MM.1S (cell line): ENCODE measurements at regions not wholly inside any gene's neighbourhood (a gene's known extent, or its start where the extent isn't known, plus 50 kb on each side); places are given as distances from the start of the nearest gene placed in this dataset.

Source experiments
- DNase-seq: peaks from one replicate; pipeline ENCODE4 v3.0.0-alpha.2; 2015
- H2AFZ ChIP-seq: fragments of 300-600 bp; sonication (generic); 2 replicates; pipeline ENCODE4 v1.6.0; 2016; ENCODE audit warnings: antibody characterized with exemption, low read length
- H3F3A ChIP-seq: fragments of 300-600 bp; sonication (generic); 2 replicates; pipeline ENCODE4 v1.6.1; 2016; ENCODE audit warnings: mild to moderate bottlenecking, antibody characterized with exemption, low read length, moderate library complexity, mixed read lengths; ENCODE audit not compliant: insufficient read depth
- H3K27ac ChIP-seq: fragments of 300-600 bp; sonication (generic); 2 replicates; pipeline ENCODE4 v1.5.1; 2016; ENCODE audit warnings: mild to moderate bottlenecking, low read length
- H3K27me3 ChIP-seq: fragments of 300-600 bp; sonication (generic); replicated peaks from 2 replicates; pipeline ENCODE4 v1.6.0; 2016; ENCODE audit warnings: low read length; ENCODE audit not compliant: insufficient read depth
- H3K36me3 ChIP-seq: fragments of 300-600 bp; sonication (generic); replicated peaks from 2 replicates; pipeline ENCODE4 v1.6.1; 2016; ENCODE audit warnings: mild to moderate bottlenecking, low read length, mixed read lengths; ENCODE audit not compliant: insufficient read depth
- H3K4me1 ChIP-seq: fragments of 300-600 bp; sonication (generic); 2 replicates; pipeline ENCODE4 v1.6.1; 2016; ENCODE audit warnings: low read length, mixed read lengths
- H3K4me2 ChIP-seq: fragments of 300-600 bp; sonication (generic); 2 replicates; pipeline ENCODE4 v1.6.0; 2016; ENCODE audit warnings: low read depth, low read length
- H3K4me3 ChIP-seq: fragments of 300-600 bp; sonication (generic); 2 replicates; pipeline ENCODE4 v1.5.1; 2016; ENCODE audit warnings: low read length, mixed read lengths
- H3K79me2 ChIP-seq: fragments of 300-600 bp; sonication (generic); 2 replicates; pipeline ENCODE4 v1.6.1; 2016; ENCODE audit warnings: mixed run types, low read length, mixed read lengths
- H3K9ac ChIP-seq: fragments of 300-600 bp; sonication (generic); 2 replicates; pipeline ENCODE4 v1.6.1; 2016; ENCODE audit warnings: low read length, mixed read lengths
- H3K9me2 ChIP-seq: fragments of 300-600 bp; sonication (generic); replicated peaks from 2 replicates; pipeline ENCODE4 v1.6.1; 2016; ENCODE audit warnings: mild to moderate bottlenecking, low read length, mixed read lengths; ENCODE audit not compliant: insufficient read depth
- H3K9me3 ChIP-seq: fragments of 300-600 bp; sonication (generic); replicated peaks from 2 replicates; pipeline ENCODE4 v1.6.1; 2016; ENCODE audit warnings: mild to moderate bottlenecking, low read length, mixed read lengths; ENCODE audit not compliant: insufficient read depth
- H4K20me1 ChIP-seq: fragments of 300-600 bp; sonication (generic); 2 replicates; pipeline ENCODE4 v1.6.1; 2016; ENCODE audit warnings: mild to moderate bottlenecking, low read length, moderate library complexity, mixed read lengths; ENCODE audit not compliant: insufficient read depth
- EZH2 ChIP-seq: fragments of 300-600 bp; sonication (generic); optimal IDR thresholded peaks from 2 replicates; pipeline ENCODE3; 2017; ENCODE audit warnings: low read depth, mild to moderate bottlenecking, antibody characterized with exemption, low read length, mixed read lengths
- EZH2phosphoT487 ChIP-seq: fragments of 300-600 bp; sonication (generic); IDR thresholded peaks from 2 replicates; pipeline ENCODE4 v1.6.1; 2018; ENCODE audit warnings: antibody characterized with exemption, low read length
- TF ChIP-seq, protein P1 (sequence below): fragments of 300-600 bp; sonication (generic); IDR thresholded peaks from 2 replicates; pipeline ENCODE4 v1.5.1; 2016; ENCODE audit warnings: antibody characterized with exemption, low read length, mixed read lengths

DNA sequence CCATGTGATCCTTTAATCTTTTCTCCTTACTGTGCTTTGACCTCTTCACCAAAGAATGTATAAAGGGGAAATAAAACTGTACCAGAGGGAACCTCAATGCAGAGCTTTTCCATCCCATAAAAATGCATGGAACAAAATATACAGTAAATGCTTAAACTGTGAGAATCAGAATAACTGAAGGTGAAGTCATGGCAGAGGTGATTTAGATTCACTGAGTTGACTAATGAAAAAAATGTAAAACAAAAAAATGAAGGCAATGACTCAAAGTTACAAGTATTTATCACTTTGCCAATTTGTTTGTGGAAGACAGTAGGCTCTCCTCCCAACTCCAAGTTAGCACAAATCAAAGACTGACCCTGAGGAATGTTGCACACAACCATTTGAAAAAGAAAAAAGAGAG is 1331.6 kb upstream of the SORCS1 start:
- H3K9me3 ChIP-seq = no peaks in the 10 kb centered on the region
- H3K9me2 ChIP-seq = no peaks in the 10 kb centered on the region
- no peak overlapping the region for H3K4me3 ChIP-seq
- H4K20me1 ChIP-seq = no peaks in the 10 kb centered on the region
- H3K36me3 ChIP-seq = no peaks in the 10 kb centered on the region
- no peaks in the 10 kb centered on the region for H3K27me3 ChIP-seq
- H3K4me1 ChIP-seq = no peaks in the 10 kb centered on the region
- H3K79me2 ChIP-seq = no peaks in the 10 kb centered on the region
- H2AFZ ChIP-seq = no peak overlapping the region
- H3K27ac ChIP-seq = no peak overlapping the region
- H3F3A ChIP-seq = no peaks in the 10 kb centered on the region
- H3K4me2 ChIP-seq = no peak overlapping the region
- no peak for TF ChIP-seq EZH2
- no peak overlapping the region for H3K9ac ChIP-seq
- DNase-seq = no peak

DNA sequence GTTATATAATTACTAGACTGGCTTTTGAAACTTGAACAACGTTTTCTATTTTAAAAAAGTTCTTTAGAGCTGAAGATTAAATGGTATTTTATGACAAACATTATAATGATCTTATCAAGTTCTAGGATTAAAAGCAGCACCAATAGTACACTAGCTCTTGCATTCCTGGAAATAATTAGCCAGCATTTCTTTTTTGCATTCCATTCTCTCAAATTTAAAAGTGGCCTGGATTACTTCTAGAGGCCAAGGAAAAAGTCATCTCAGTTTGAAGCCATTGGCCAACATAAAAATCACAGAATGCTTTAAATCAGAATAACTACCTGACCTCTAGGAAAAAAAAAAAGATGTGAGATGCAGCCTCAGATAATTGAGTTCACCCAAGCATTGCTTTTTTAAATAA is 1326.4 kb upstream of the SORCS1 start:
- no peak for DNase-seq
- no peaks in the 10 kb centered on the region for H3K79me2 ChIP-seq
- H3K9me3 ChIP-seq = no peaks in the 10 kb centered on the region
- H3K9me2 ChIP-seq = no peaks in the 10 kb centered on the region
- H3K4me3 ChIP-seq = no peak overlapping the region
- H3K27ac ChIP-seq = no peak overlapping the region
- H3F3A ChIP-seq = no peaks in the 10 kb centered on the region
- no peak overlapping the region for H2AFZ ChIP-seq
- TF ChIP-seq EZH2 (no peak), EZH2phosphoT487 (no peak)
- TF ChIP-seq, protein P1, sequence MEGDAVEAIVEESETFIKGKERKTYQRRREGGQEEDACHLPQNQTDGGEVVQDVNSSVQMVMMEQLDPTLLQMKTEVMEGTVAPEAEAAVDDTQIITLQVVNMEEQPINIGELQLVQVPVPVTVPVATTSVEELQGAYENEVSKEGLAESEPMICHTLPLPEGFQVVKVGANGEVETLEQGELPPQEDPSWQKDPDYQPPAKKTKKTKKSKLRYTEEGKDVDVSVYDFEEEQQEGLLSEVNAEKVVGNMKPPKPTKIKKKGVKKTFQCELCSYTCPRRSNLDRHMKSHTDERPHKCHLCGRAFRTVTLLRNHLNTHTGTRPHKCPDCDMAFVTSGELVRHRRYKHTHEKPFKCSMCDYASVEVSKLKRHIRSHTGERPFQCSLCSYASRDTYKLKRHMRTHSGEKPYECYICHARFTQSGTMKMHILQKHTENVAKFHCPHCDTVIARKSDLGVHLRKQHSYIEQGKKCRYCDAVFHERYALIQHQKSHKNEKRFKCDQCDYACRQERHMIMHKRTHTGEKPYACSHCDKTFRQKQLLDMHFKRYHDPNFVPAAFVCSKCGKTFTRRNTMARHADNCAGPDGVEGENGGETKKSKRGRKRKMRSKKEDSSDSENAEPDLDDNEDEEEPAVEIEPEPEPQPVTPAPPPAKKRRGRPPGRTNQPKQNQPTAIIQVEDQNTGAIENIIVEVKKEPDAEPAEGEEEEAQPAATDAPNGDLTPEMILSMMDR = no peak
- H3K4me1 ChIP-seq = no peaks in the 10 kb centered on the region
- no peaks in the 10 kb centered on the region for H3K27me3 ChIP-seq
- H4K20me1 ChIP-seq = no peaks in the 10 kb centered on the region
- H3K9ac ChIP-seq = no peak overlapping the region
- no peaks in the 10 kb centered on the region for H3K36me3 ChIP-seq
- no peak overlapping the region for H3K4me2 ChIP-seq

DNA sequence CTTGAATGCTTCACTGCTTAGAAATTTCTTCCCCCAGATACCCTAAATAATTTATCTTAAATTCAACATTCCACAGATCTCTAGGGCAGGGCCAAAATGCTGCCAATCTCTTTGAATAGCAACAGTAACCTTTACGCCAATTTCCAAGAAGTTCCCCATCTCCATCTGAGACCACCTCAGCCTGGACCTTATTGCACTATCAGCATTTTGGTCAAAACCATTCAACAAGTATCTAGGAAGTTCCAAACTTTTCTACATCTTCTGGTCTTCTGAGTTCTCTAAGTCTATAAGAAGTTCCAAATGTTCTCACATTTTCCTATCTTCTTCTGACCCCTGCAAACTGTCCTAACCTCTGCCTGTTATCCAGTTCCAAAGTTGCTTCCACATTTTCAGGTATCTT is 1306.9 kb upstream of the SORCS1 start:
- Histone ChIP-seq H3F3A (no peaks in the 10 kb centered on the region), H3K4me1 (no peaks in the 10 kb centered on the region), H3K9me3 (no peaks in the 10 kb centered on the region), H3K36me3 (no peaks in the 10 kb centered on the region), H4K20me1 (no peaks in the 10 kb centered on the region), H3K4me3 (no peak overlapping the region), H3K9ac (no peak overlapping the region), H3K4me2 (no peak overlapping the region), H3K27ac (no peak overlapping the region), H2AFZ (no peak overlapping the region), H3K79me2 (no peaks in the 10 kb centered on the region), H3K27me3 (no peaks in the 10 kb centered on the region), H3K9me2 (no peaks in the 10 kb centered on the region)
- no peak for DNase-seq
- TF ChIP-seq, protein P1 = no peak
- TF ChIP-seq EZH2 (no peak), EZH2phosphoT487 (no peak)

DNA sequence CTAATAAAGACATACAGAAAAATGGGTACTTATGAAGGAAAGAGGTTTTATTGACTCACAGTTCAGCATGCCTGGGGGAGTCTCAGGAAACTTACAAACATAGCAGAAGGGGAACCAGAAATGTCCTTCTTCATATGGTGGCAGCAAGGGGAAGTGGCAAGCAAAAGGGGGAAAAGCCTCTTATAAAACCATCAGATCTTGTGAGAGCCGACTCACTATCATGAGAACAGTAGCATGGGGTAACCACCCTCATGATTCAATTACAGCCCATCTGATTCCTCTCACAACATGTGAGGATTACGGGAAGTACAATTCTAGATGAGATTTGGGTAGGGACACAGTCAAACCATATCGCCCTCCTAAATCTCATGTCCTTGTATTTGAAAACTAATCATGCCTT is 1305.4 kb upstream of the SORCS1 start:
- no peaks in the 10 kb centered on the region for H3K9me2 ChIP-seq
- no peak overlapping the region for H3K27ac ChIP-seq
- no peaks in the 10 kb centered on the region for H3K27me3 ChIP-seq
- no peak overlapping the region for H3K9ac ChIP-seq
- H3K36me3 ChIP-seq = no peaks in the 10 kb centered on the region
- no peaks in the 10 kb centered on the region for H4K20me1 ChIP-seq
- no peak overlapping the region for H3K4me3 ChIP-seq
- H3K4me1 ChIP-seq = no peaks in the 10 kb centered on the region
- no peak overlapping the region for H2AFZ ChIP-seq
- H3K4me2 ChIP-seq = no peak overlapping the region
- no peaks in the 10 kb centered on the region for H3F3A ChIP-seq
- no peaks in the 10 kb centered on the region for H3K79me2 ChIP-seq
- no peak for DNase-seq
- TF ChIP-seq EZH2 (no peak), EZH2phosphoT487 (no peak)
- TF ChIP-seq, protein P1 = no peak
- no peaks in the 10 kb centered on the region for H3K9me3 ChIP-seq
